ENCODE measurements at regions not wholly inside any gene's neighbourhood (a gene's known extent, or its start where the extent isn't known, plus 50 kb on each side); places are given as distances from the start of the nearest gene placed in this dataset.
"Not testable (repeated sequence)": the region's sequence is repeated elsewhere in the genome, so short reads cannot be mapped to it uniquely, and the experiment has no call there.

DNA sequence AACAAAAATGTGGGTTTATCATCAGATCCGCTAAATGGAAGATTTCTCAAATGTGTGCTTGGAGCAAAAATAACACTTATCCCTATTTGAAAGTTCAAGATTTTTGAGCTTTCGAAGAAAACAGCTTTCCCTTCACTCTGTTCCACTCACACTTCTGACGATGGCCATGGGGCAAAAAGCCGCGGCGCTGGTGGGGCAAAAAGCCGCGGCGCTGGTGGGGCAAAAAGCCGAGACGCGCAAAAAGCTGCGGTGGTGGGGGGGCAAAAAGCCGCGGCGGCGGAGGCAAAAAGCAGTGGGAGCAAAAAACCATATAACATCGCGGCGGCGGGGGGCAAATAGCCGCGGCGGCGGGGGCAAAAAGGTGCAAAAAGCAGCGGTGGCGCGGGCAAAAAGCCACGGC lies 1631.5 kb downstream of the RPIA start:
- H3K4me3 ChIP-seq (IDR thresholded peaks at IDR 0.05; ENCODE audit: insufficient read depth, low read depth, low read length); H4K20me1 ChIP-seq (ENCODE audit: insufficient read depth); H3K27me3 ChIP-seq (ENCODE audit: insufficient read depth, low read depth); H3K4me1 ChIP-seq (ENCODE audit: low read depth, poor library complexity, severe bottlenecking); H3K9ac ChIP-seq; H2AFZ ChIP-seq (ENCODE audit: low read depth); H3K36me3 ChIP-seq (ENCODE audit: insufficient read depth); H3K79me2 ChIP-seq (ENCODE audit: insufficient read depth, low read depth); H3K27ac ChIP-seq: not testable (repeated sequence)
- H3K4me2 ChIP-seq: peak overlapping the region; percentile 36

- H3K4me2 ChIP-seq: peak overlapping the region; percentile 3; the same call in 1 of the 2 replicates
- H3K27me3 ChIP-seq (ENCODE audit: insufficient read depth, low read depth); H3K79me2 ChIP-seq (ENCODE audit: insufficient read depth, low read depth); H3K36me3 ChIP-seq (ENCODE audit: insufficient read depth); H3K9ac ChIP-seq; H2AFZ ChIP-seq (ENCODE audit: low read depth); H3K27ac ChIP-seq; H4K20me1 ChIP-seq (ENCODE audit: insufficient read depth); H3K4me3 ChIP-seq (IDR thresholded peaks at IDR 0.05; ENCODE audit: insufficient read depth, low read depth, low read length); H3K4me1 ChIP-seq (ENCODE audit: low read depth, poor library complexity, severe bottlenecking): not testable (repeated sequence)
Observed at GRCh38 chr2:90323612-90324558, 1632.4 kb downstream of the RPIA start.

DNA sequence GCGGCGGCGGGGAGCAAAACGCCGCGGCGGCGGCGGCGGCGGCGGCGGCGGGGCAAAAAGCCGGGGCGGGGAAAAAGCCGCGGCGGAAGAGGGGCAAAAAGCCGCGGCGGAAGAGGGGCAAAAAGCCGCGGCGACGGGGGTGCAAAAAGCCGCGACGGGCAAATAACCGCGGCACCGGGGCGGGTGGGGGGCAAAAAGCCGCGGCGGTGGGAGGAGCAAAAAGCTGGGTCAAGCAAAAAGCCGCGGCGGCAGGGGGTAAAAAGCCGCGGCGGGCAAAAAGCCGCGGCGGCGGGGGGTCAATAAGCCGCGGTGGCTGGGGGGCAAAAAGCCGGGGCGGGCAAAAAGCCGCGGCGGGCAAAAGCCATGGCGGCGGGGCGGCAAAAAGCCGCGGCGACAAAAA lies 1633.2 kb downstream of the RPIA start:
- not testable (repeated sequence) for H2AFZ ChIP-seq (ENCODE audit: low read depth); H3K27ac ChIP-seq; H3K4me3 ChIP-seq (IDR thresholded peaks at IDR 0.05; ENCODE audit: insufficient read depth, low read depth, low read length); H3K79me2 ChIP-seq (ENCODE audit: insufficient read depth, low read depth); H3K27me3 ChIP-seq (ENCODE audit: insufficient read depth, low read depth); H3K36me3 ChIP-seq (ENCODE audit: insufficient read depth); H4K20me1 ChIP-seq (ENCODE audit: insufficient read depth); H3K4me1 ChIP-seq (ENCODE audit: low read depth, poor library complexity, severe bottlenecking); H3K9ac ChIP-seq; H3K4me2 ChIP-seq

GRCh38 chr2:90325796-90326353 lies 1634.4 kb downstream of the RPIA start:
- not testable (repeated sequence) for H3K36me3 ChIP-seq (ENCODE audit: insufficient read depth); H4K20me1 ChIP-seq (ENCODE audit: insufficient read depth); H3K4me2 ChIP-seq

GRCh38 chr2:90355546-90355945 lies 1664.1 kb downstream of the RPIA start:
- H3K27ac ChIP-seq; H3K4me2 ChIP-seq; H3K4me1 ChIP-seq (ENCODE audit: low read depth, poor library complexity, severe bottlenecking); H3K27me3 ChIP-seq (ENCODE audit: insufficient read depth, low read depth); H3K4me3 ChIP-seq (IDR thresholded peaks at IDR 0.05; ENCODE audit: insufficient read depth, low read depth, low read length); H2AFZ ChIP-seq (ENCODE audit: low read depth); H3K36me3 ChIP-seq (ENCODE audit: insufficient read depth); H3K9ac ChIP-seq; H3K79me2 ChIP-seq (ENCODE audit: insufficient read depth, low read depth); H4K20me1 ChIP-seq (ENCODE audit: insufficient read depth): not testable (repeated sequence)

More at GRCh38 chr2:90325796-90326353, 1634.4 kb downstream of the RPIA start:
- not testable (repeated sequence) for H2AFZ ChIP-seq (ENCODE audit: low read depth); H3K4me3 ChIP-seq (IDR thresholded peaks at IDR 0.05; ENCODE audit: insufficient read depth, low read depth, low read length); H3K27me3 ChIP-seq (ENCODE audit: insufficient read depth, low read depth); H3K9ac ChIP-seq; H3K27ac ChIP-seq; H3K79me2 ChIP-seq (ENCODE audit: insufficient read depth, low read depth); H3K4me1 ChIP-seq (ENCODE audit: low read depth, poor library complexity, severe bottlenecking)

DNA sequence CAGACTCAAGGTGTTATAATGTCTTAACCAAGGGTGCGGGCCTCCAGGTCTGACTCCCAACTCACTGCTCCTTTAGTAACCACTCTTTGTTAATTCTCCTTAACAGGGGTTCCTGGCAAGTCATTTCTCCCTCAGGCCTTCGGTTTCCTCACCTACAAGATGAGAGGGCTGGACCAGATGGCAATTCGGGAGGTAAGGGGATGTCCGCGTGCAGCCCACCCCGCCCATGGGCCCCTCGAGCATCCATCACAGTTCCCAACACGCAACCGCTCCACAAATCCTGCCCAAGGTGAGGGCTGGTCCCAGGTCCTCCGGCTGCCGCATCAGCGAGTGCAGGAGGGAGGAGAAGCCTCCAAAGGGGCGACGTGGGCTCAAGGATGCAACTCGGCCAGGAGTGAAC lies 1667.9 kb downstream of the RPIA start:
- not testable (repeated sequence) for H2AFZ ChIP-seq (ENCODE audit: low read depth); H3K4me3 ChIP-seq (IDR thresholded peaks at IDR 0.05; ENCODE audit: insufficient read depth, low read depth, low read length); H3K4me1 ChIP-seq (ENCODE audit: low read depth, poor library complexity, severe bottlenecking); H3K4me2 ChIP-seq; H4K20me1 ChIP-seq (ENCODE audit: insufficient read depth); H3K9ac ChIP-seq; H3K27ac ChIP-seq; H3K36me3 ChIP-seq (ENCODE audit: insufficient read depth); H3K79me2 ChIP-seq (ENCODE audit: insufficient read depth, low read depth); H3K27me3 ChIP-seq (ENCODE audit: insufficient read depth, low read depth)

DNA sequence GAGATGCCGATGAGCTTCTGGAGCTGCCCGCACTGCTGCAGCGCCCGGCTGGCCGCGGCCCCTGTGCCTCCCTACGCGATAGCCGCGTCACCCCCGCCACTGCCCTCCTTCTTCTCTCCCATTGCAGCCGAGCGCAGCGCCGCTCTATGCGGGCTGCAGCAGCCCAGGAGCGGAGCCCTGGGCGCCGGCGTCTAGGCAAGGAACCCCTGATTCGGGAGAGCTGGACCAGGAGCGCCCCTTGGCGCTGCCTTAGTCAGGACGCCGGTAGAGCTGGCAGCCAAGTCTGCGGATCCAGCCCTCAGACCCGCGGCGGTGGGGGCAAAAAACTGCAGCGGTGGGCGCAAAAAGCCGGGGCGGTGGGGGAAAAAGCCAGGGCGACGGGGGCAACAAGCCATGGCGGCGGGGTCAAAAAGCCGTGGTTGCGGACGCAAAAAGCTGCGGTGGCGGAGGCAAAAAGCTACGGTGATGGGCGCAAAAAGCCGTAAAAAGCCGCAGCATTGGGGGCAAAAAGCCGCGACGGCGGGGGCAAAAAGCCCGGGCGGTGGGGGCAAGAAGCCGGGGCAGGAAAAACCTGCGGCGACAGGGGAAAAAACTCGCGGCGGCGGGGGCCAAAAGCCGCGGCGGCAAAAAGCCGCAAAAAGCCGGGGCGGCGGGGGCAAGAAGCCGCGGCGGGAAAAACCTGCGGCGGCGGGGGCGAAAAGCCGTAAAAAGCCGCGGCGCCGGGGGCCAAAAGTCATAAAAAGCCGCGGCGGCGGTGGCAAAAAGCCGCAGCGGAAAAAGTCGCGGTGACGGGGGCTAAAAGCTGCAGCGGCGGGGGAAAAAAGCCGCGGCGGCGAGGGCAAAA lies 1668.6 kb downstream of the RPIA start:
- H3K79me2 ChIP-seq (ENCODE audit: insufficient read depth, low read depth); H3K27ac ChIP-seq; H3K4me1 ChIP-seq (ENCODE audit: low read depth, poor library complexity, severe bottlenecking); H3K36me3 ChIP-seq (ENCODE audit: insufficient read depth); H3K9ac ChIP-seq; H3K4me2 ChIP-seq; H2AFZ ChIP-seq (ENCODE audit: low read depth); H3K27me3 ChIP-seq (ENCODE audit: insufficient read depth, low read depth); H3K4me3 ChIP-seq (IDR thresholded peaks at IDR 0.05; ENCODE audit: insufficient read depth, low read depth, low read length); H4K20me1 ChIP-seq (ENCODE audit: insufficient read depth): not testable (repeated sequence)

- not testable (repeated sequence) for H3K4me2 ChIP-seq; H3K4me1 ChIP-seq (ENCODE audit: low read depth, poor library complexity, severe bottlenecking); H3K27ac ChIP-seq; H3K9ac ChIP-seq; H3K27me3 ChIP-seq (ENCODE audit: insufficient read depth, low read depth); H4K20me1 ChIP-seq (ENCODE audit: insufficient read depth); H2AFZ ChIP-seq (ENCODE audit: low read depth); H3K4me3 ChIP-seq (IDR thresholded peaks at IDR 0.05; ENCODE audit: insufficient read depth, low read depth, low read length); H3K79me2 ChIP-seq (ENCODE audit: insufficient read depth, low read depth); H3K36me3 ChIP-seq (ENCODE audit: insufficient read depth)
Observed at GRCh38 chr2:90360731-90361035, 1669.2 kb downstream of the RPIA start.
